Breast epithelium (tissue), 3 donors: ENCODE measurements at regions not wholly inside any gene's neighbourhood (a gene's known extent, or its start where the extent isn't known, plus 50 kb on each side); places are given as distances from the start of the nearest gene placed in this dataset.

Source experiments
- POLR2A ChIP-seq: fragments of 450-650 bp; IDR thresholded peaks from one replicate; pipeline ENCODE4 v1.6.1; 2016; ENCODE audit warnings: antibody characterized with exemption, mild to moderate bottlenecking, moderate library complexity
- POLR2AphosphoS5 ChIP-seq, 3 donors: sonication (generic); formaldehyde crosslinking; IDR thresholded peaks; one replicate each; pipeline ENCODE4 v1.6.1; 2017; ENCODE audit warnings: antibody characterized with exemption in 3 of 3
- TF ChIP-seq, protein P1 (sequence below), 3 donors: fragments of 450-650 bp; IDR thresholded peaks; one replicate each; pipeline ENCODE4 v1.5.1; 2016 to 2017; ENCODE audit warnings: antibody characterized with exemption in 3 of 3, mild to moderate bottlenecking in 3 of 3, moderate library complexity in 3 of 3

DNA sequence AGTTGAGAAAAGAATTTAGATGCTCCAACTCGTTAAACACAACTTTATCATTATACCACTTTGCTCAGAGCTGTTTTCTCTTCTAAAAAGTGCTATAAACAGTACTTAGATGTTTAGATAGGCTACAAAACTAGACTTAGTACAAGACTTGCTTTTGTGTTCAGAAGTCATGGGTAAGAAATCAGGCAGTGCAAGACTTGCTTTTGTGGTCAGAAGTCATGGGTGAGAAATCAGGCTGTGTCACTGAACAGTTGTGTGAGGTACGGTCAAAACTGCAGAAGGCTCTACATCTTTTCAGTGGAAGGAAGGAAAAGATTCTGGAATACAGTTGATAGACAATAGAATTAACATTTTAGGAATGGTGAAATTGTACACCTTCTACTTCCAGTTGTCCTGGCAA, 239.7 kb downstream of the DNAJB9 start:
- TF ChIP-seq, protein P1, sequence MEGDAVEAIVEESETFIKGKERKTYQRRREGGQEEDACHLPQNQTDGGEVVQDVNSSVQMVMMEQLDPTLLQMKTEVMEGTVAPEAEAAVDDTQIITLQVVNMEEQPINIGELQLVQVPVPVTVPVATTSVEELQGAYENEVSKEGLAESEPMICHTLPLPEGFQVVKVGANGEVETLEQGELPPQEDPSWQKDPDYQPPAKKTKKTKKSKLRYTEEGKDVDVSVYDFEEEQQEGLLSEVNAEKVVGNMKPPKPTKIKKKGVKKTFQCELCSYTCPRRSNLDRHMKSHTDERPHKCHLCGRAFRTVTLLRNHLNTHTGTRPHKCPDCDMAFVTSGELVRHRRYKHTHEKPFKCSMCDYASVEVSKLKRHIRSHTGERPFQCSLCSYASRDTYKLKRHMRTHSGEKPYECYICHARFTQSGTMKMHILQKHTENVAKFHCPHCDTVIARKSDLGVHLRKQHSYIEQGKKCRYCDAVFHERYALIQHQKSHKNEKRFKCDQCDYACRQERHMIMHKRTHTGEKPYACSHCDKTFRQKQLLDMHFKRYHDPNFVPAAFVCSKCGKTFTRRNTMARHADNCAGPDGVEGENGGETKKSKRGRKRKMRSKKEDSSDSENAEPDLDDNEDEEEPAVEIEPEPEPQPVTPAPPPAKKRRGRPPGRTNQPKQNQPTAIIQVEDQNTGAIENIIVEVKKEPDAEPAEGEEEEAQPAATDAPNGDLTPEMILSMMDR (IDR thresholded peaks at IDR 0.05): no peak
- TF ChIP-seq POLR2A: no peak
- TF ChIP-seq POLR2AphosphoS5 (IDR thresholded peaks at IDR 0.05): no peak
